HepG2 (cell line): ENCODE measurements at regions not wholly inside any gene's neighbourhood (a gene's known extent, or its start where the extent isn't known, plus 50 kb on each side); places are given as distances from the start of the nearest gene placed in this dataset.

ENCODE experiments used
- ELF4 ChIP-seq: sonication (generic); formaldehyde crosslinking; IDR thresholded peaks from 2 replicates; pipeline ENCODE4 v1.5.0; 2020; ENCODE audit warnings: missing genetic modification reagents, mild to moderate bottlenecking, moderate library complexity, borderline replicate concordance
- FOSL2 ChIP-seq: sonication (generic); formaldehyde crosslinking; IDR thresholded peaks from 2 replicates; pipeline ENCODE4 v1.4.0; 2020; ENCODE audit warnings: missing genetic modification reagents
- GABPA ChIP-seq, 2 experiments: IDR thresholded peaks; 2 replicates each; pipeline ENCODE4 v1.6.1; 2011 to 2016; ENCODE audit warnings: low read depth in 2 of 2, low read length in 1 of 2, missing biosample characterization in 1 of 2, missing genetic modification characterization in 1 of 2
- HBP1 ChIP-seq: IDR thresholded peaks from 2 replicates; pipeline ENCODE4 v1.6.1; 2016; ENCODE audit warnings: low read depth, control low read depth
- HMGXB3 ChIP-seq: sonication (generic); formaldehyde crosslinking; IDR thresholded peaks from 2 replicates; pipeline ENCODE4 v1.4.0; 2020; ENCODE audit warnings: missing genetic modification reagents, borderline replicate concordance
- HOXA3 ChIP-seq: sonication (generic); formaldehyde crosslinking; IDR thresholded peaks from 2 replicates; pipeline ENCODE4 v1.5.0; 2020; ENCODE audit warnings: missing genetic modification reagents
- KDM3A ChIP-seq: IDR thresholded peaks from 2 replicates; pipeline ENCODE4 v1.6.1; 2018; ENCODE audit warnings: low read depth, missing compliant biosample characterization
- MIER3 ChIP-seq: IDR thresholded peaks from 2 replicates; pipeline ENCODE4 v1.6.1; 2016; ENCODE audit warnings: missing compliant biosample characterization, borderline replicate concordance
- NR2F1 ChIP-seq, 2 experiments: fragments of 450-650 bp in 1 of 2; formaldehyde crosslinking in 1 of 2; IDR thresholded peaks; 2 replicates each; pipeline versions ENCODE4 v1.5.0 to v1.6.1; 2016 to 2020; ENCODE audit warnings: mild to moderate bottlenecking in 1 of 2, missing compliant biosample characterization in 1 of 2, missing genetic modification reagents in 1 of 2, moderate library complexity in 1 of 2
- REPIN1 ChIP-seq: sonication (generic); formaldehyde crosslinking; IDR thresholded peaks from 2 replicates; pipeline ENCODE4 v1.8.0; 2022; ENCODE audit warnings: missing genetic modification reagents, low read depth, mild to moderate bottlenecking, borderline replicate concordance
- SAP130 ChIP-seq: IDR thresholded peaks from 2 replicates; pipeline ENCODE4 v1.6.1; 2016; ENCODE audit warnings: low read depth
- TEAD3 ChIP-seq: optimal IDR thresholded peaks from 2 replicates; pipeline ENCODE3; 2016; ENCODE audit warnings: borderline replicate concordance
- TFE3 ChIP-seq: IDR thresholded peaks from 2 replicates; pipeline ENCODE4 v1.6.1; 2016
- TMF1 ChIP-seq: sonication (generic); formaldehyde crosslinking; IDR thresholded peaks from 2 replicates; pipeline ENCODE4 v1.8.1; 2022; ENCODE audit warnings: low read depth, missing genetic modification reagents
- ZBTB43 ChIP-seq: sonication (generic); formaldehyde crosslinking; conservative IDR thresholded peaks from 2 replicates; pipeline ENCODE4 v1.4.0; 2020; ENCODE audit warnings: missing genetic modification reagents
- ZNF224 ChIP-seq: sonication (generic); formaldehyde crosslinking; IDR thresholded peaks from 2 replicates; pipeline ENCODE4 v1.5.0; 2020; ENCODE audit warnings: mild to moderate bottlenecking, missing genetic modification reagents
- ZNF574 ChIP-seq: sonication (generic); formaldehyde crosslinking; IDR thresholded peaks from 2 replicates; pipeline ENCODE4 v1.4.0; 2020; ENCODE audit warnings: missing genetic modification reagents
- ZNF891 ChIP-seq: sonication (generic); formaldehyde crosslinking; IDR thresholded peaks from 2 replicates; pipeline ENCODE4 v1.5.0; 2020; ENCODE audit warnings: mild to moderate bottlenecking, missing genetic modification reagents

- 0 out of 2 replicates have a peak, but pooled peaks have one; percentile 37 for TF ChIP-seq HMGXB3 (CRISPR knock-in tag)
- TF ChIP-seq ELF4 (CRISPR knock-in tag): no peak
- TF ChIP-seq MIER3 (CRISPR knock-in tag): peak; percentile 69; the same call in 1 of the 2 replicates
- peak; percentile 23; the same call in 1 of the 2 replicates for TF ChIP-seq SAP130 (CRISPR knock-in tag)
- no peak for TF ChIP-seq HOXA3 (CRISPR knock-in tag)
- TF ChIP-seq TMF1 (CRISPR knock-in tag): no peak
- peak; percentile 94 for TF ChIP-seq ZNF574 (CRISPR knock-in tag)
- TF ChIP-seq NR2F1 (CRISPR knock-in tag; IDR thresholded peaks at IDR 0.05): 0 out of 4 replicates have a peak, but pooled peaks of 1 of the 2 experiments have one; percentile 14
- TF ChIP-seq HBP1: no peak
- TF ChIP-seq FOSL2: peak; percentile 44
- peak; percentile 81 for TF ChIP-seq TFE3 (CRISPR knock-in tag)
- TF ChIP-seq ZNF891 (CRISPR knock-in tag): no peak
- TF ChIP-seq TEAD3 (CRISPR knock-in tag): peak; percentile 44
- TF ChIP-seq KDM3A: peak; percentile 47; the same call in 1 of the 2 replicates
- TF ChIP-seq ZNF224: no peak
- TF ChIP-seq ZBTB43 (CRISPR knock-in tag): no peak
- no peak for TF ChIP-seq GABPA (IDR thresholded peaks at IDR 0.05; ENCODE audit: low read depth, low read length)
- peak; percentile 26; the same call in 1 of the 2 replicates for TF ChIP-seq GABPA (CRISPR knock-in tag; IDR thresholded peaks at IDR 0.05; ENCODE audit: low read depth)
- no peak for TF ChIP-seq REPIN1 (CRISPR knock-in tag)
Observed at GRCh38 chr15:79595995-79596622, 164.0 kb downstream of the MINAR1 start (continued).
